ENCODE measurements at regions not wholly inside any gene's neighbourhood (a gene's known extent, or its start where the extent isn't known, plus 50 kb on each side); places are given as distances from the start of the nearest gene placed in this dataset.

DNA sequence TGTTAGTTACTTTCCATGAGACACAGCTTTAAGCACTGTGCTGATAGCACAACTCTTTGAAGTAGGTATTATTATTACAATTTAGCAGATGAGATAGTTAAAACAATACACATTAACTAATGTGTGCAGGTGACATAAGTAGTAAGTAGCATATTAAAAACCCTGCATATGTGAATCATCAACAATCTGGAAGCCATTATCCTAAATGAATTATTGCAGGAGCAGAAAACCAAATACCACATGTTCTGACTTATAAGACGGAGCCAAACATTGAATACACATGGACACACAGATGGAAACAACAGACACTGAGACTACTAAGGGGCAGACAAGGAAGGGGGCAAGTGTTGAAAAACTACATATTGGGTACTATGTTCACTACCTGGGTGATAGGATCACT lies 300.3 kb upstream of the GULP1 start:
- Mint-ChIP-seq H3K27ac (no peak overlapping the region), H3K4me3 (no peak overlapping the region), H3K27me3 (ENCODE audit: insufficient read depth) (no peaks in the 10 kb centered on the region), H3K4me1 (peaks cover 52% of the 10 kb centered on the region), H3K36me3 (ENCODE audit: low read depth) (no peaks in the 10 kb centered on the region), H3K9me3 (no peaks in the 10 kb centered on the region)
- no peak overlapping the region for H3K9ac ChIP-seq (ENCODE audit: extremely low read depth, low read length, poor library complexity, severe bottlenecking)
- no peak overlapping the region for H3K27ac ChIP-seq (ENCODE audit: low read depth, low read length)
- no peak for DNase-seq
- no peaks in the 10 kb centered on the region for H3K36me3 ChIP-seq (ENCODE audit: control insufficient read depth, insufficient read depth, low read length)
- no peaks in the 10 kb centered on the region for H3K27me3 ChIP-seq (ENCODE audit: control insufficient read depth, insufficient read depth, low read length, poor library complexity, severe bottlenecking)
- H3K4me3 ChIP-seq (ENCODE audit: low read length): no peak overlapping the region
- H3K4me1 ChIP-seq (ENCODE audit: control insufficient read depth, insufficient read depth, low read length): peaks cover 7% of the 10 kb centered on the region
- WGBS, 2 experiments (ENCODE audit: insufficient coverage in 1 of 2, insufficient read length in 1 of 2): 100% methylated on average over 1 of the region's 1 CpG; no CpG with 5 or more reads in 1 of the 2 experiments
- TF ChIP-seq CTCF (conservative IDR thresholded peaks at IDR 0.05): no peak
- H3K9me3 ChIP-seq (ENCODE audit: control insufficient read depth, low read length): no peaks in the 10 kb centered on the region

- DNase-seq: peak; percentile 66
- Histone ChIP-seq H3K4me3 (ENCODE audit: low read length) (no peak overlapping the region), H3K27ac (ENCODE audit: low read depth, low read length) (peak overlapping the region; percentile 15), H3K9ac (ENCODE audit: extremely low read depth, low read length, poor library complexity, severe bottlenecking) (no peak overlapping the region), H3K27me3 (ENCODE audit: control insufficient read depth, insufficient read depth, low read length, poor library complexity, severe bottlenecking) (no peaks in the 10 kb centered on the region), H3K4me1 (ENCODE audit: control insufficient read depth, insufficient read depth, low read length) (no peaks in the 10 kb centered on the region), H3K9me3 (ENCODE audit: control insufficient read depth, low read length) (no peaks in the 10 kb centered on the region), H3K36me3 (ENCODE audit: control insufficient read depth, insufficient read depth, low read length) (no peaks in the 10 kb centered on the region)
- Mint-ChIP-seq H3K4me3 (no peak overlapping the region), H3K27ac (peak overlapping the region; percentile 36), H3K36me3 (ENCODE audit: low read depth) (no peaks in the 10 kb centered on the region), H3K4me1 (peaks cover 62% of the 10 kb centered on the region), H3K9me3 (no peaks in the 10 kb centered on the region), H3K27me3 (ENCODE audit: insufficient read depth) (no peaks in the 10 kb centered on the region)
- no peak for TF ChIP-seq CTCF (conservative IDR thresholded peaks at IDR 0.05)
- WGBS, 2 experiments (ENCODE audit: insufficient coverage in 1 of 2, insufficient read length in 1 of 2): 72 to 74% methylated on average over 5 of the region's 5 CpGs
Measured at GRCh38 chr2:187994464-187995331, 297.0 kb upstream of the GULP1 start.

DNA sequence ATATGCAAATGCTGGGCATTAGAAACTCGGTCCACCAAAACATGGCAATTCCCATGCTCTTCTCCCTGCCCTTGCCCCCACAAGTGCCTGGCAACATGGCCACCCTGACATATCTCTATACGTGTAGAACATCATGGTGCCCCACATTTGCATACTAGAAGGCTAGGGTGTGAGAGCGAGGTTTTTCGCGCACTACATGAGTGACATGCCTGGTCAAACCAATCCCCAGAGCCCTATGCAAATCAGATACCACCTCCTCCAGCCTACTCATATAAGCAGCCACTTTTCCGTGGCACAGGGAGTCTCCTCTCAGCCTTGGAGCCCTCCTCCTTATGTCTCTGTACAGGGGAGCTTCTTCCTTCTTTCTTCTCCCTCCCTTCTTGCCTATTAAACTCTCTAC lies 296.1 kb upstream of the GULP1 start:
- Mint-ChIP-seq H3K4me1 (peaks cover 60% of the 10 kb centered on the region), H3K4me3 (no peak overlapping the region), H3K36me3 (ENCODE audit: low read depth) (no peaks in the 10 kb centered on the region), H3K9me3 (no peaks in the 10 kb centered on the region), H3K27ac (no peak overlapping the region), H3K27me3 (ENCODE audit: insufficient read depth) (no peaks in the 10 kb centered on the region)
- peak; percentile 61 for DNase-seq
- H3K9me3 ChIP-seq (ENCODE audit: control insufficient read depth, low read length): no peaks in the 10 kb centered on the region
- H3K27me3 ChIP-seq (ENCODE audit: control insufficient read depth, insufficient read depth, low read length, poor library complexity, severe bottlenecking): no peaks in the 10 kb centered on the region
- H3K36me3 ChIP-seq (ENCODE audit: control insufficient read depth, insufficient read depth, low read length): no peaks in the 10 kb centered on the region
- no peak overlapping the region for H3K27ac ChIP-seq (ENCODE audit: low read depth, low read length)
- H3K9ac ChIP-seq (ENCODE audit: extremely low read depth, low read length, poor library complexity, severe bottlenecking): no peak overlapping the region
- no peaks in the 10 kb centered on the region for H3K4me1 ChIP-seq (ENCODE audit: control insufficient read depth, insufficient read depth, low read length)
- no peak for TF ChIP-seq CTCF (conservative IDR thresholded peaks at IDR 0.05)
- WGBS, 2 experiments (ENCODE audit: insufficient coverage in 1 of 2, insufficient read length in 1 of 2): 81 to 82% methylated on average over 5 to 6 of the region's 6 CpGs
- H3K4me3 ChIP-seq (ENCODE audit: low read length): no peak overlapping the region

Data from endodermal cell (in vitro differentiated cells).